K562 (cell line): ENCODE measurements at regions not wholly inside any gene's neighbourhood (a gene's known extent, or its start where the extent isn't known, plus 50 kb on each side); places are given as distances from the start of the nearest gene placed in this dataset.

Source experiments
- ATAC-seq: fragments of 200-7000 bp; cut with Tn5 transposase; 3 replicates; pipeline ENCODE4 v1.9.1; 2020; ENCODE audit warnings: moderate library complexity
- BruUV-seq: library from RNA; stranded (reverse); fragments of 400-500 nt; replicated peaks from 2 replicates; lab custom pipeline; 2021; lab: Mats Ljungman, UMichigan
- CTCF ChIA-PET: fragments of 300-600 bp; formaldehyde crosslinking; extraction: SDS; loops from one replicate; lab custom pipeline; 2021; ENCODE audit warnings: low intra/inter-chr PET ratio; lab: Yijun Ruan, JAX
- POLR2A ChIA-PET: fragments of 300-600, 350-650 bp; sonication (Branson Sonifier 250); formaldehyde crosslinking; extraction: SDS; loops from one replicate; lab custom pipeline; 2021; ENCODE audit warnings: antibody characterized with exemption, inconsistent platforms; lab: Yijun Ruan, JAX
- DNase-seq, 4 experiments: peaks; one replicate each; pipeline versions ENCODE4 v3.0.0 to v3.0.0-alpha.2; 2011 to 2018; ENCODE audit warnings: low spot score in 3 of 4, mixed read lengths in 3 of 4; ENCODE audit errors: extremely low read depth in 1 of 4
- FAIRE-seq: peaks from 2 replicates; lab custom pipeline; 2011; peaks lifted over from hg19 to GRCh38; lab: Jason Lieb, UNC
- H2AFZ ChIP-seq: 2 replicates; pipeline ENCODE4 v1.6.0; 2011; ENCODE audit warnings: low read depth, low read length, control low read depth, inconsistent platforms
- H3K27ac ChIP-seq: fragments of 200-600 bp; 3 replicates; pipeline ENCODE4 v1.8.0; 2011; ENCODE audit warnings: low read depth, mild to moderate bottlenecking, control low read depth, inconsistent platforms, low read length, moderate library complexity, mixed read lengths; ENCODE audit errors: extremely low read depth
- H3K27me3 ChIP-seq, 2 experiments: fragments of 300-600 bp in 1 of 2; 2 replicates in 1 of 2; 3 replicates in 1 of 2; pipeline versions ENCODE4 v1.6.0 to v1.8.0; 2011; ENCODE audit warnings: inconsistent platforms in 2 of 2, low read length in 2 of 2, mild to moderate bottlenecking in 1 of 2, mixed read lengths in 1 of 2, moderate library complexity in 1 of 2; ENCODE audit not compliant: control insufficient read depth in 2 of 2, insufficient read depth in 2 of 2
- H3K36me3 ChIP-seq: fragments of 300-600 bp; 3 replicates; pipeline ENCODE4 v1.8.0; 2011; ENCODE audit warnings: mild to moderate bottlenecking, low read length, inconsistent platforms; ENCODE audit not compliant: control insufficient read depth, insufficient read depth
- H3K4me1 ChIP-seq, 2 experiments: fragments of 200-600 bp in 1 of 2; replicated peaks in 1 of 2; 2 replicates in 1 of 2; 3 replicates in 1 of 2; pipeline versions ENCODE4 v1.5.1 to v1.8.0; 2011; ENCODE audit warnings: inconsistent platforms in 2 of 2, low read length in 2 of 2, mild to moderate bottlenecking in 1 of 2, mixed read lengths in 1 of 2, moderate library complexity in 1 of 2; ENCODE audit not compliant: control insufficient read depth in 2 of 2, insufficient read depth in 2 of 2
- H3K4me2 ChIP-seq: 2 replicates; pipeline ENCODE4 v1.6.1; 2011; ENCODE audit warnings: low read length, control low read depth, inconsistent platforms, mixed read lengths; ENCODE audit not compliant: insufficient read depth
- H3K4me3 ChIP-seq: fragments of 200-600 bp; sonication (generic), shearing (Covaris generic); 2 replicates; pipeline ENCODE4 v1.5.1; 2016; ENCODE audit warnings: control low read depth, inconsistent platforms
- H3K79me2 ChIP-seq: fragments of 200-600 bp; 3 replicates; pipeline ENCODE4 v1.8.0; 2011; ENCODE audit warnings: low read length, inconsistent platforms; ENCODE audit not compliant: control insufficient read depth, insufficient read depth
- H3K9ac ChIP-seq, 2 experiments: 2 replicates each; pipeline versions ENCODE4 v1.6.0 to v1.6.1; 2011; ENCODE audit warnings: low read depth in 2 of 2, low read length in 2 of 2, control low read depth in 1 of 2, inconsistent platforms in 1 of 2, mild to moderate bottlenecking in 1 of 2, mixed read lengths in 1 of 2; ENCODE audit not compliant: insufficient read depth in 1 of 2
- H3K9me1 ChIP-seq: one replicate; pipeline ENCODE4 v1.6.0; 2011; ENCODE audit warnings: inconsistent platforms, mild to moderate bottlenecking, low read length, moderate library complexity; ENCODE audit not compliant: control insufficient read depth, insufficient read depth
- H3K9me3 ChIP-seq: replicated peaks from 2 replicates; pipeline ENCODE4 v1.5.1; 2011; ENCODE audit warnings: low read depth, low read length, inconsistent platforms; ENCODE audit not compliant: control insufficient read depth, insufficient read depth
- H4K20me1 ChIP-seq: replicated peaks from 2 replicates; pipeline ENCODE4 v1.6.1; 2011; ENCODE audit warnings: low read length, inconsistent platforms, mixed read lengths; ENCODE audit not compliant: control insufficient read depth, insufficient read depth
- ATF7 ChIP-seq: fragments of 450-650 bp; IDR thresholded peaks from 2 replicates; pipeline ENCODE4 v1.7.1; 2014; ENCODE audit warnings: mild to moderate bottlenecking, moderate library complexity
- FOXJ3 ChIP-seq: sonication (generic); formaldehyde crosslinking; IDR thresholded peaks from 2 replicates; pipeline ENCODE4 v1.4.0; 2020; ENCODE audit warnings: mild to moderate bottlenecking, missing genetic modification reagents
- MBD2 ChIP-seq: sonication (generic); IDR thresholded peaks from 2 replicates; pipeline ENCODE4 v1.6.1; 2016; ENCODE audit warnings: low read depth, borderline replicate concordance
- PATZ1 ChIP-seq: fragments of 250-450 bp; sonication (Bioruptor Pico); IDR thresholded peaks from 2 replicates; pipeline ENCODE4 v1.5.0; 2020; ENCODE audit warnings: mild to moderate bottlenecking, borderline replicate concordance
- PML ChIP-seq: IDR thresholded peaks from 2 replicates; pipeline ENCODE4 v1.6.1; 2012; ENCODE audit warnings: low read length, inconsistent platforms
- SFPQ ChIP-seq: fragments of 200-400 bp; formaldehyde crosslinking; IDR thresholded peaks from 2 replicates; pipeline ENCODE4 v1.6.1; 2017; ENCODE audit warnings: mild to moderate bottlenecking, low read depth, low read length, moderate library complexity
- SREBF1 ChIP-seq: fragments of 150-350 bp; IDR thresholded peaks from 2 replicates; pipeline ENCODE4 v1.6.1; 2014; ENCODE audit warnings: antibody characterized with exemption, low read depth, low read length, borderline replicate concordance
- TCF7 ChIP-seq: sonication (generic); IDR thresholded peaks from 2 replicates; pipeline ENCODE4 v1.6.1; 2016; ENCODE audit warnings: antibody characterized with exemption, borderline replicate concordance
- ZNF212 ChIP-seq: fragments of 450-650 bp; formaldehyde crosslinking; IDR thresholded peaks from 2 replicates; pipeline ENCODE4 v1.4.0; 2020; ENCODE audit warnings: mild to moderate bottlenecking
- ZNF232 ChIP-seq: sonication (generic); formaldehyde crosslinking; IDR thresholded peaks from 2 replicates; pipeline ENCODE4 v1.8.0; 2022; ENCODE audit warnings: mild to moderate bottlenecking, missing genetic modification reagents
- ZNF445 ChIP-seq: fragments of 250-450 bp; sonication (Bioruptor Pico); IDR thresholded peaks from 2 replicates; pipeline ENCODE4 v1.4.0; 2020; ENCODE audit warnings: low read depth, mild to moderate bottlenecking, moderate library complexity
- ZNF76 ChIP-seq: fragments of 250-450 bp; sonication (Bioruptor Pico); IDR thresholded peaks from 2 replicates; pipeline ENCODE4 v1.4.0; 2020; ENCODE audit warnings: mild to moderate bottlenecking, moderate library complexity, borderline replicate concordance
- WGBS: fragments of 100-300 bp; shearing (Covaris generic); methylation state at CpG from one replicate; pipeline ENCODE4 v1.1.6; 2016; ENCODE audit warnings: low coverage, mixed read lengths; ENCODE audit not compliant: insufficient coverage; ENCODE audit errors: missing lambda C conversion rate; 5-methylcytosine and 5-hydroxymethylcytosine counted together
- in situ Hi-C: fragments of 300-500 bp; cut with MboI; formaldehyde crosslinking; loops from 4 replicates; pipeline ENCODE4 v1.15.0; 2018; ENCODE audit warnings: inconsistent platforms, mixed read lengths
- intact Hi-C: fragments of 100-400 bp; cut with micrococcal nuclease; formaldehyde crosslinking; loops from 2 replicates; pipeline ENCODE4 v1.14.2; 2022
- TF ChIP-seq, protein P1 (sequence below): IDR thresholded peaks from 3 replicates; pipeline ENCODE4 v1.6.1; 2011; ENCODE audit warnings: borderline replicate concordance, mild to moderate bottlenecking; ENCODE audit not compliant: insufficient read length, insufficient read depth
- TF ChIP-seq, protein P2 (sequence below): fragments of 450-650 bp; IDR thresholded peaks from 2 replicates; pipeline ENCODE4 v1.6.1; 2016; ENCODE audit warnings: mild to moderate bottlenecking

DNA sequence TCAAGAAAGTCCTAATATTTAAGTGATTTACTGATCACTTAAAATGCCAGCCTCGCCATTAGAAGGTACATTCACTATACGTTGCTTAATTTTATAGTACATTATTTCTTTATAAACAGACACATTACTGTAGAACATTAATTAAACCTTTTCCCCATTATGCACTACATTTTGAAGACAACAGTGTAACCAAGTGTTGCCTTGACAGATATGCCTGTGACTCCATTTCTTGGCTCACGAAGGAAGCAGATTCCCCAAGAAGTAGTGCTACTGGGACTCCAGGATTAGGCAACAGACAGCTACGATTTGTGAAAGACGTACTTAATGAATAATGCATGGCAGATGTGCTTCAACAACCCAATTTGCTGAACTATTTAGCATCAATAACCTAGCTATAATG, 394.8 kb downstream of the RPS29 start:
- H4K20me1 ChIP-seq: no peaks in the 10 kb centered on the region
- FAIRE-seq: no peak
- no peaks in the 10 kb centered on the region for H3K9me3 ChIP-seq
- H3K36me3 ChIP-seq: no peaks in the 10 kb centered on the region
- H3K4me2 ChIP-seq: no peak overlapping the region
- no peak overlapping the region for H3K4me3 ChIP-seq
- intact Hi-C loops (no loop called here), in situ Hi-C loops (no loop called here)
- no peak overlapping the region for H3K9ac ChIP-seq
- ATAC-seq: no peak
- no peaks in the 10 kb centered on the region for H3K27me3 ChIP-seq
- ChIA-PET POLR2A (no interaction called here), CTCF (no interaction called here)
- WGBS: 0% methylated on average over 5 of the region's 5 CpGs
- DNase-seq: no peak
- no peaks in the 10 kb centered on the region for H3K4me1 ChIP-seq
- H3K9me1 ChIP-seq: no peaks in the 10 kb centered on the region
- H2AFZ ChIP-seq: no peak overlapping the region
- no TSS peak for BruUV-seq
- no peaks in the 10 kb centered on the region for H3K79me2 ChIP-seq
- H3K27ac ChIP-seq: no peak overlapping the region
- TF ChIP-seq MBD2: no peak
- no peak for TF ChIP-seq PATZ1 (CRISPR knock-in tag)
- TF ChIP-seq SFPQ: no peak
- TF ChIP-seq, protein P1, sequence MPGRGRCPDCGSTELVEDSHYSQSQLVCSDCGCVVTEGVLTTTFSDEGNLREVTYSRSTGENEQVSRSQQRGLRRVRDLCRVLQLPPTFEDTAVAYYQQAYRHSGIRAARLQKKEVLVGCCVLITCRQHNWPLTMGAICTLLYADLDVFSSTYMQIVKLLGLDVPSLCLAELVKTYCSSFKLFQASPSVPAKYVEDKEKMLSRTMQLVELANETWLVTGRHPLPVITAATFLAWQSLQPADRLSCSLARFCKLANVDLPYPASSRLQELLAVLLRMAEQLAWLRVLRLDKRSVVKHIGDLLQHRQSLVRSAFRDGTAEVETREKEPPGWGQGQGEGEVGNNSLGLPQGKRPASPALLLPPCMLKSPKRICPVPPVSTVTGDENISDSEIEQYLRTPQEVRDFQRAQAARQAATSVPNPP: no peak
- no peak for TF ChIP-seq ZNF76 (CRISPR knock-in tag)
- TF ChIP-seq PML: no peak
- TF ChIP-seq, protein P2, sequence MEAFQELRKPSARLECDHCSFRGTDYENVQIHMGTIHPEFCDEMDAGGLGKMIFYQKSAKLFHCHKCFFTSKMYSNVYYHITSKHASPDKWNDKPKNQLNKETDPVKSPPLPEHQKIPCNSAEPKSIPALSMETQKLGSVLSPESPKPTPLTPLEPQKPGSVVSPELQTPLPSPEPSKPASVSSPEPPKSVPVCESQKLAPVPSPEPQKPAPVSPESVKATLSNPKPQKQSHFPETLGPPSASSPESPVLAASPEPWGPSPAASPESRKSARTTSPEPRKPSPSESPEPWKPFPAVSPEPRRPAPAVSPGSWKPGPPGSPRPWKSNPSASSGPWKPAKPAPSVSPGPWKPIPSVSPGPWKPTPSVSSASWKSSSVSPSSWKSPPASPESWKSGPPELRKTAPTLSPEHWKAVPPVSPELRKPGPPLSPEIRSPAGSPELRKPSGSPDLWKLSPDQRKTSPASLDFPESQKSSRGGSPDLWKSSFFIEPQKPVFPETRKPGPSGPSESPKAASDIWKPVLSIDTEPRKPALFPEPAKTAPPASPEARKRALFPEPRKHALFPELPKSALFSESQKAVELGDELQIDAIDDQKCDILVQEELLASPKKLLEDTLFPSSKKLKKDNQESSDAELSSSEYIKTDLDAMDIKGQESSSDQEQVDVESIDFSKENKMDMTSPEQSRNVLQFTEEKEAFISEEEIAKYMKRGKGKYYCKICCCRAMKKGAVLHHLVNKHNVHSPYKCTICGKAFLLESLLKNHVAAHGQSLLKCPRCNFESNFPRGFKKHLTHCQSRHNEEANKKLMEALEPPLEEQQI: no peak
- no peak for TF ChIP-seq ATF7
- TF ChIP-seq TCF7: no peak
- TF ChIP-seq ZNF232 (CRISPR knock-in tag): no peak
- TF ChIP-seq ZNF212: no peak
- no peak for TF ChIP-seq FOXJ3
- no peak for TF ChIP-seq SREBF1
- no peak for TF ChIP-seq ZNF445 (CRISPR knock-in tag)
